Osteoblast (primary cell): ENCODE measurements at regions not wholly inside any gene's neighbourhood (a gene's known extent, or its start where the extent isn't known, plus 50 kb on each side); places are given as distances from the start of the nearest gene placed in this dataset.

ENCODE experiments used
- DNase-seq: peaks from one replicate; pipeline ENCODE4 v3.0.0; 2011; ENCODE audit warnings: low spot score, mixed read lengths; ENCODE audit not compliant: insufficient read length; ENCODE audit errors: missing footprints
- H2AFZ ChIP-seq: 2 replicates; pipeline ENCODE4 v1.6.0; 2011; ENCODE audit warnings: mild to moderate bottlenecking, low read length
- H3K27ac ChIP-seq: 2 replicates; pipeline ENCODE4 v1.5.1; 2011; ENCODE audit warnings: mild to moderate bottlenecking, low read depth, low read length, moderate library complexity
- H3K27me3 ChIP-seq: 2 replicates; pipeline ENCODE4 v1.6.0; 2012; ENCODE audit warnings: mild to moderate bottlenecking, control low read depth, inconsistent platforms, low read length, moderate library complexity; ENCODE audit not compliant: insufficient read depth
- H3K36me3 ChIP-seq: 2 replicates; pipeline ENCODE4 v1.5.1; 2011; ENCODE audit warnings: mild to moderate bottlenecking, low read length, control low read depth, moderate library complexity; ENCODE audit not compliant: insufficient read depth
- H3K4me1 ChIP-seq: 2 replicates; pipeline ENCODE4 v1.5.1; 2011; ENCODE audit warnings: mild to moderate bottlenecking, low read length, control low read depth, moderate library complexity; ENCODE audit not compliant: insufficient read depth
- H3K4me2 ChIP-seq: 2 replicates; pipeline ENCODE4 v1.6.0; 2011; ENCODE audit warnings: mild to moderate bottlenecking, low read length; ENCODE audit not compliant: insufficient read depth
- H3K4me3 ChIP-seq: fragments of 200-600 bp; sonication (generic); 3 replicates; pipeline ENCODE4 v1.5.1; 2012; ENCODE audit warnings: mild to moderate bottlenecking, low read length, inconsistent platforms; ENCODE audit not compliant: insufficient read depth
- H3K79me2 ChIP-seq: 2 replicates; pipeline ENCODE4 v1.6.0; 2012; ENCODE audit warnings: mild to moderate bottlenecking, low read length, control low read depth, inconsistent platforms; ENCODE audit not compliant: insufficient read depth
- H3K9me3 ChIP-seq: 2 replicates; pipeline ENCODE4 v1.5.1; 2011; ENCODE audit warnings: low read depth, low read length, control low read depth
- H4K20me1 ChIP-seq: 2 replicates; pipeline ENCODE4 v1.6.0; 2012; ENCODE audit warnings: mild to moderate bottlenecking, low read length, control low read depth; ENCODE audit not compliant: insufficient read depth
- CTCF ChIP-seq: IDR thresholded peaks from 2 replicates; pipeline ENCODE4 v1.5.1; 2011; ENCODE audit warnings: mild to moderate bottlenecking, low read depth, low read length, moderate library complexity; ENCODE audit errors: extremely low read depth

DNA sequence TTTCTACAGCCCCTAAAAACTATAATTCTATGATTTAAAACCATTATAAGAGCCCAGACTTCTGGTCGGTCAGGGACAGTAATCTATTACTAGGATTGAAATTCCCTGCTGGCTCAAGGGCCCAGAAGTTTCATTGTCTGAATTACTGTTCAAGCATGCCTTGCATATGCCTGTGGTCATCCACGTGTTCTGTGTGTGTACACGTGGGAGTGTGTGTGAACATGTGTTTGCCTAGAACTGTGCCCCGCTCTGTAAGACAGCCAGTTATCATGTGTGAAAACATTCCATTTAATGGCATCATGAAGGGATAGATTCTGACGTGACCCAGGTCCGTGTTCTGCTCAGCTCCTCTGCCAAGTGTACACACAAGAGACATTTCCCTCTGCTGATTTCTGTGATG lies 189.3 kb upstream of the NECTIN1 start:
- Histone ChIP-seq H3K27ac (no peak overlapping the region), H3K4me1 (no peaks in the 10 kb centered on the region), H3K4me2 (no peak overlapping the region), H2AFZ (no peak overlapping the region), H4K20me1 (no peaks in the 10 kb centered on the region), H3K79me2 (no peaks in the 10 kb centered on the region), H3K4me3 (no peak overlapping the region), H3K9me3 (no peaks in the 10 kb centered on the region), H3K36me3 (no peaks in the 10 kb centered on the region), H3K27me3 (peaks cover 32% of the 10 kb centered on the region)
- TF ChIP-seq CTCF = no peak
- DNase-seq = no peak

- no peak overlapping the region for H2AFZ ChIP-seq
- H3K4me1 ChIP-seq = no peaks in the 10 kb centered on the region
- no peak overlapping the region for H3K4me2 ChIP-seq
- H4K20me1 ChIP-seq = no peaks in the 10 kb centered on the region
- H3K79me2 ChIP-seq = no peaks in the 10 kb centered on the region
- H3K27me3 ChIP-seq = peaks cover 25% of the 10 kb centered on the region
- H3K36me3 ChIP-seq = no peaks in the 10 kb centered on the region
- no peak for TF ChIP-seq CTCF
- H3K9me3 ChIP-seq = no peaks in the 10 kb centered on the region
- no peak for DNase-seq
- H3K27ac ChIP-seq = no peak overlapping the region
- H3K4me3 ChIP-seq = no peak overlapping the region
Observed at GRCh38 chr11:119916568-119916967, 187.6 kb upstream of the NECTIN1 start.

DNA sequence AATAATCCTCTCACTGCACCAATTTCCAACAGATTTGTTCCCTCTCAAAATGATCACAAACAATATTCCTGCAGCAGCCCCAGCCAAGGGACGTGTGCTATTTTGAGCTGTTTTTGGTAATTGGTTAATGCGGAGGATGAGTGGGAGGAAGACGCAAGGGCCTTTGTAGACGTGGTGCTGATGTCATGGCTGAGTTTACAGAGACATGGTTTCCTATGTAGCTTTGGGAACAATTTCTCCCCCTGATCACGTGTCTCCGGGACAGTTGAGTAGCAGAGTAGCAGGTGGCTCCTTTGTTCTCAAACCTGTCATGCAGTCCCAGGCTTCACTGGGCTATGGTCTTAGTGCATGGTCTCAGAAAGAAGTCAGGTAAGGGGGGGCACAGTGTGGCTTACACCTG lies 183.2 kb upstream of the NECTIN1 start:
- Histone ChIP-seq H3K4me1 (no peaks in the 10 kb centered on the region), H3K27ac (no peak overlapping the region), H3K4me3 (no peak overlapping the region), H2AFZ (no peak overlapping the region), H3K27me3 (peaks cover 7% of the 10 kb centered on the region), H3K79me2 (no peaks in the 10 kb centered on the region), H3K9me3 (no peaks in the 10 kb centered on the region), H4K20me1 (no peaks in the 10 kb centered on the region), H3K4me2 (no peak overlapping the region), H3K36me3 (no peaks in the 10 kb centered on the region)
- DNase-seq = no peak
- no peak for TF ChIP-seq CTCF

DNA sequence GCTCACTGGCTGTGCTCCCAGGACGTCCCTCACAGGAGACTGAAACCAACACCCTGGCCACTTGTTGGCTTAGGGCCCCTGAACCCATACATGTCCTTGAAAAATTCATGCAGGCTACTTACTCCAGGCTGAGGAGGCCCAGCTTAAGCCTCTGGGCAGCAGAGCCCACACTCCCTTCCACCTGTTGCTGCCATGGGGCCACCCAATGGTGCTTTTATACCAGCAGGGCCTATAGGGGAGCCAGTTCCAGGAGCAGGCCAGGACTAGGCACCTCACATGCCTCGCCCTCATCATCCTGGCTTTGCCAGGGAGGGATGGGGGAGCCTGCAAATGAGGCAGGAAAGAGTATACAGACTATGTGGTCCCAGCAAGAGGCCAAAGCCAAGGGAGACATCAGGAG lies 181.7 kb upstream of the NECTIN1 start:
- Histone ChIP-seq H4K20me1 (no peaks in the 10 kb centered on the region), H3K4me1 (no peaks in the 10 kb centered on the region), H2AFZ (no peak overlapping the region), H3K9me3 (no peaks in the 10 kb centered on the region), H3K27me3 (peaks cover 3% of the 10 kb centered on the region), H3K4me2 (no peak overlapping the region), H3K27ac (no peak overlapping the region), H3K36me3 (no peaks in the 10 kb centered on the region), H3K79me2 (no peaks in the 10 kb centered on the region), H3K4me3 (no peak overlapping the region)
- DNase-seq = no peak
- TF ChIP-seq CTCF = no peak
